ENCODE measurements at regions not wholly inside any gene's neighbourhood (a gene's known extent, or its start where the extent isn't known, plus 50 kb on each side); places are given as distances from the start of the nearest gene placed in this dataset.

GRCh38 chr18:25590456-25590855, 238.5 kb upstream of the ZNF521 start:
- Histone ChIP-seq H3K4me3 (ENCODE audit: low read depth, low read length) (no peak overlapping the region), H3K9me3 (ENCODE audit: severe bottlenecking) (no peaks in the 10 kb centered on the region), H3K27me3 (ENCODE audit: insufficient read depth, low read depth, severe bottlenecking) (peaks cover 4% of the 10 kb centered on the region), H3K27ac (no peak overlapping the region), H3K36me3 (no peaks in the 10 kb centered on the region)
- no peak for DNase-seq
- no peak for TF ChIP-seq CTCF (IDR thresholded peaks at IDR 0.05; ENCODE audit: low read depth, low read length)

- Histone ChIP-seq H3K27me3 (ENCODE audit: insufficient read depth, low read depth, severe bottlenecking) (no peaks in the 10 kb centered on the region), H3K27ac (no peak overlapping the region), H3K36me3 (no peaks in the 10 kb centered on the region), H3K4me3 (ENCODE audit: low read depth, low read length) (no peak overlapping the region), H3K9me3 (ENCODE audit: severe bottlenecking) (no peaks in the 10 kb centered on the region)
- no peak for TF ChIP-seq CTCF (IDR thresholded peaks at IDR 0.05; ENCODE audit: low read depth, low read length)
- no peak for DNase-seq
These were observed 235.6 kb upstream of the ZNF521 start for GRCh38 chr18:25587545-25587944.

GRCh38 chr18:25568986-25569385, 217.0 kb upstream of the ZNF521 start:
- TF ChIP-seq CTCF (IDR thresholded peaks at IDR 0.05; ENCODE audit: low read depth, low read length), result no peak
- DNase-seq, result no peak
- Histone ChIP-seq H3K36me3 (no peaks in the 10 kb centered on the region), H3K27ac (no peak overlapping the region), H3K4me3 (ENCODE audit: low read depth, low read length) (no peak overlapping the region), H3K27me3 (ENCODE audit: insufficient read depth, low read depth, severe bottlenecking) (no peaks in the 10 kb centered on the region), H3K9me3 (ENCODE audit: severe bottlenecking) (no peaks in the 10 kb centered on the region)

GRCh38 chr18:25563816-25564683, 212.1 kb upstream of the ZNF521 start:
- no peak for TF ChIP-seq CTCF (IDR thresholded peaks at IDR 0.05; ENCODE audit: low read depth, low read length)
- Histone ChIP-seq H3K27me3 (ENCODE audit: insufficient read depth, low read depth, severe bottlenecking) (no peaks in the 10 kb centered on the region), H3K36me3 (no peaks in the 10 kb centered on the region), H3K9me3 (ENCODE audit: severe bottlenecking) (no peaks in the 10 kb centered on the region), H3K4me3 (ENCODE audit: low read depth, low read length) (no peak overlapping the region), H3K27ac (no peak overlapping the region)
- no peak for DNase-seq

GRCh38 chr18:25563346-25563745, 211.4 kb upstream of the ZNF521 start:
- no peaks in the 10 kb centered on the region for H3K36me3 ChIP-seq
- no peaks in the 10 kb centered on the region for H3K9me3 ChIP-seq (ENCODE audit: severe bottlenecking)
- no peak overlapping the region for H3K27ac ChIP-seq
- no peaks in the 10 kb centered on the region for H3K27me3 ChIP-seq (ENCODE audit: insufficient read depth, low read depth, severe bottlenecking)
- H3K4me3 ChIP-seq (ENCODE audit: low read depth, low read length), result no peak overlapping the region
- TF ChIP-seq CTCF (IDR thresholded peaks at IDR 0.05; ENCODE audit: low read depth, low read length), result no peak
- no peak for DNase-seq

GRCh38 chr18:25561918-25562317, 210.0 kb upstream of the ZNF521 start:
- Histone ChIP-seq H3K27ac (no peak overlapping the region), H3K4me3 (ENCODE audit: low read depth, low read length) (no peak overlapping the region), H3K36me3 (no peaks in the 10 kb centered on the region), H3K9me3 (ENCODE audit: severe bottlenecking) (no peaks in the 10 kb centered on the region), H3K27me3 (ENCODE audit: insufficient read depth, low read depth, severe bottlenecking) (no peaks in the 10 kb centered on the region)
- no peak for DNase-seq
- TF ChIP-seq CTCF (IDR thresholded peaks at IDR 0.05; ENCODE audit: low read depth, low read length), result peak; percentile 20; the same call in 1 of the 2 replicates
